Posterior vena cava (tissue), 2 donors: ENCODE measurements at regions not wholly inside any gene's neighbourhood (a gene's known extent, or its start where the extent isn't known, plus 50 kb on each side); places are given as distances from the start of the nearest gene placed in this dataset.
"Not testable (repeated sequence)": the region's sequence is repeated elsewhere in the genome, so short reads cannot be mapped to it uniquely, and the experiment has no call there.

Experiments
- DNase-seq: peaks from one replicate; pipeline ENCODE4 v3.0.0-alpha.2; 2020; ENCODE audit warnings: low spot score
- intact Hi-C, 2 donors: fragments of 100-400 bp; cut with DNase I; formaldehyde crosslinking; loops; one replicate each; pipeline versions ENCODE4 v1.14.1 to v1.14.2; 2022 to 2023
- donor health status: DM: yes; HTN: yes; CAD: no.
- donor health status: DM: yes; HTN: yes; CAD: no.

GRCh38 chr10:9275861-9276260, 1221.4 kb downstream of the GATA3 start:
- DNase-seq = no peak
- intact Hi-C loops = loop anchor here in 1 of 2 donors (5.0 kb wide), 1 partner anchor 1014 kb away; no protein-coding TSS in a partner anchor

- intact Hi-C loops = no loop called here
- no peak for DNase-seq
Observed at GRCh38 chr10:9285690-9286089, 1231.2 kb downstream of the GATA3 start.

- no peak for DNase-seq
- intact Hi-C loops = no loop called here
Observed at GRCh38 chr10:9289811-9290210, 1235.3 kb downstream of the GATA3 start.

- intact Hi-C loops = no loop called here
- DNase-seq = no peak
Observed at GRCh38 chr10:9291081-9291480, 1236.6 kb downstream of the GATA3 start.

- intact Hi-C loops = no loop called here
- no peak for DNase-seq
Observed at GRCh38 chr10:9294132-9294663, 1239.7 kb downstream of the GATA3 start.

- DNase-seq = no peak
- intact Hi-C loops = no loop called here
Observed at GRCh38 chr10:9294865-9295264, 1240.4 kb downstream of the GATA3 start.

- DNase-seq = no peak
- intact Hi-C loops = no loop called here
Observed at GRCh38 chr10:9296190-9296589, 1241.7 kb downstream of the GATA3 start.

- no peak for DNase-seq
- intact Hi-C loops = no loop called here
Observed at GRCh38 chr10:9297580-9297979, 1243.1 kb downstream of the GATA3 start.

GRCh38 chr10:9299966-9300365, 1245.5 kb downstream of the GATA3 start:
- no peak for DNase-seq
- intact Hi-C loops = no loop called here

GRCh38 chr10:9301148-9301547, 1246.7 kb downstream of the GATA3 start:
- intact Hi-C loops = no loop called here
- DNase-seq = no peak

GRCh38 chr10:9301554-9301953, 1247.1 kb downstream of the GATA3 start:
- DNase-seq = no peak
- intact Hi-C loops = no loop called here

GRCh38 chr10:9302140-9302746, 1247.8 kb downstream of the GATA3 start:
- intact Hi-C loops = no loop called here
- no peak for DNase-seq

GRCh38 chr10:9305018-9305655, 1250.6 kb downstream of the GATA3 start:
- intact Hi-C loops = no loop called here
- no peak for DNase-seq

GRCh38 chr10:9311702-9312499, 1257.4 kb downstream of the GATA3 start:
- intact Hi-C loops = no loop called here
- no peak for DNase-seq

GRCh38 chr10:9315292-9315691, 1260.8 kb downstream of the GATA3 start:
- no peak for DNase-seq
- intact Hi-C loops = no loop called here

- intact Hi-C loops = loop anchor here in 1 of 2 donors (5.0 kb wide), 1 partner anchor 1341 kb away; no protein-coding TSS in a partner anchor
- DNase-seq = no peak
Observed at GRCh38 chr10:9331583-9332008, 1277.1 kb downstream of the GATA3 start.

GRCh38 chr10:9334270-9334669, 1279.8 kb downstream of the GATA3 start:
- no peak for DNase-seq
- intact Hi-C loops = loop anchor here in 1 of 2 donors (5.0 kb wide), 1 partner anchor 1338 kb away; no protein-coding TSS in a partner anchor

GRCh38 chr10:9339716-9340115, 1285.2 kb downstream of the GATA3 start:
- no peak for DNase-seq
- intact Hi-C loops = no loop called here

GRCh38 chr10:9342885-9343570, 1288.5 kb downstream of the GATA3 start:
- DNase-seq = no peak
- intact Hi-C loops = no loop called here

- intact Hi-C loops, DNase-seq: not testable (repeated sequence)
Observed at GRCh38 chr10:9347933-9348332, 1293.4 kb downstream of the GATA3 start.
